HG03460 (cell line): ENCODE measurements at regions not wholly inside any gene's neighbourhood (a gene's known extent, or its start where the extent isn't known, plus 50 kb on each side); places are given as distances from the start of the nearest gene placed in this dataset.

Experiments
- ATAC-seq: cut with Tn5 transposase; IDR thresholded peaks from one replicate; pipeline ENCODE4 v1.9.1; 2021; ENCODE audit not compliant: unreplicated experiment

DNA sequence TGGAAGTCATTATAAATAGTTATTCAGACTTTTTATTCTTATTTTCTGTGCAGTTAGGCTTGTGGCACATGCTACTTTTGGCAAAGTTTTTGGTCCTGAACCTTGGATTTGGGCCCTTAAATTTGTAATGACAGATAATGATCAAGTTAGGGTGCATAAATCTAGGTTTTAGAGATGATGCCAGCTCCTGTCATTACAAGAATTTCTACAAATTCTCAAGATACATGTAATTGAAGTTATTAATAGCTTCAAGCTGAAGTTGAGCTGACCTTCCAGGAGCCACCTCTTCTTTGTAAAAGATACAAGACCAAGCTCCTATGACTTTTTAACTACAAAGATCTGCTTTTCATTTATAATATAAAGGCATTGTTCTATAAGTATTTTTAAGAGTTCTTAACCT is 255.6 kb upstream of the UGT8 start:
- ATAC-seq, result no peak

DNA sequence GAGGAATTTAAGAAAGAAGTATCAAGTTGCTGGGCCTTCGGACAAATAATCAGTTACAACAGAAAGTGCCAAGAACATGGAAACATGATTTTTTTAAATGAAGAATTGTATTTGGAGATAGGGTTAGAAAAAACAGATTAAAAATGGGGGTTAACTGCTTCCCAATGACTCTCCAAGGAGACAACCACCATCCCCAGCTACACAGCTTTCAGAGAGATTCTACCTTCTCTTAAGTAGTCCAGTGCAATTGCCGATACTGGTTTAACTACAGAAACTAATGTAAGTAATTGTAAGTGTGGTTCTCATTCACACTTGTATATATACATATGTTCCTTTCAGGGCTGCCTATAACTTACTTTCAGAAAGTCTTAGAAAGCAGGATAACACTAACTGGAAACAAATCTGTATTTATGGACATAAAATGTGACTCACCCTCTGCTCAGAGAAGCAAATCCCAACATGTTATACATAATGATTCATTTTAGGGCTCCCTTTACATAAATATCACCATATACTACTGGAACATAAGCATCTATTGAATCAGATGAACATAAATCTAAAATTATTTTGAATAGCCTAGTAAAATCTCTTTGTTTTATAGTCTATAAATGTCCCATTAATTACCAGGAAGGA is 248.9 kb upstream of the UGT8 start:
- no peak for ATAC-seq

DNA sequence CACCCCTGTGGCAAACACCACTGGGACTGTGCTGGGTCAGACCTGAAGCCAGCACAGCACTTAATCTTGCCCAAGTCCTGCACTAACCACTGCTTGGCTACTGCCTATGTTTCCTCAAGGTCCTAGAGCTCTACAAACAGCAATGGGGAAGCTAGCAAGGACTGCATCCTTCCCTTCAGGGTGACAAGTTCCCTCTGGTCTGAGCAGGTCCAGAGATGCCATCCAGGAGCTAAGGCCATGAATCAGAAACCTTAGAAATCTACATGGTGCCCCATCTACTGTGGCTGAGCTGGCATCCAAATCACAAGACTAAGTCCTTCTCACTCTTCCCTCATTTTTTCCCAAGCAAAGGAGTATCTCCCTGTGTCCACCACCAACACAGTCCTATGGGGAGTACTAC is 239.7 kb upstream of the UGT8 start:
- ATAC-seq, result no peak

DNA sequence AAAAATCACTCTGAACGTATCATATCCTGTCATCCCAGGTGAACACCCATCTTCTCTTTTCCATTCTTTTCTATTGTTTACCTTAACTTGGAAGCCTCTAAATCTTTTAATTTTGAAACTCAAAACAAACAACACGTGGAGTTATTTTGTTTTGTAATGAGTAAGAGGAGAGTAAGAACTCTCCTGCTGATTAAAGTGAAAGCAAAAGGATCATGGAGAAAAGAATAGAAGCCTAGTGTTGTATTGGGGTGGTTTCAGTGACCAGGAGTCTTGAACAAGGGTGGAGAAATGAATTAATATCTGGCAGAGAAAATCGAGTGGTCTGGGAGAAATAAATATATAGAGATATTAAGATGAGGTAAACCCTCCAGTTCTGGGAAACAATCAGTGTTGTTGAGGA is 237.4 kb upstream of the UGT8 start:
- no peak for ATAC-seq

DNA sequence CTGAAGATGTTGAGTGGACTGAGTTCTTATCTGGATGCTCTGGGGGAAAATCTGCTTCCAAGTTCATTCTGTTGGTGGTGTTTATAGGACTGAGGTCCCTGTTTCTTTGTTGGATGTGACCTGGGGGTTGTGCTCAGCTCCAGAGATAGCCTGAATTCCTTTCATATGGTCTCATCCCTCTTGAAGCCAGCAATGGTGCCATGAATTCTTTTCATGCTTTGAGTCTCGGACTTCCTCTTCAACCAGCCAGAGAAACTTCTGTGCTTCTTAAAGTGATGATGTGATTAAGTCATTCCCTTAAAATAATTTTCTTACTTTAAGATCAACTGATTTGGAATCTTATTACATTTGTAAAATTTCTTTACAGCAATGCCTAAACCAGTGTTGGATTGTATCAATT is 233.8 kb upstream of the UGT8 start:
- ATAC-seq, result no peak

DNA sequence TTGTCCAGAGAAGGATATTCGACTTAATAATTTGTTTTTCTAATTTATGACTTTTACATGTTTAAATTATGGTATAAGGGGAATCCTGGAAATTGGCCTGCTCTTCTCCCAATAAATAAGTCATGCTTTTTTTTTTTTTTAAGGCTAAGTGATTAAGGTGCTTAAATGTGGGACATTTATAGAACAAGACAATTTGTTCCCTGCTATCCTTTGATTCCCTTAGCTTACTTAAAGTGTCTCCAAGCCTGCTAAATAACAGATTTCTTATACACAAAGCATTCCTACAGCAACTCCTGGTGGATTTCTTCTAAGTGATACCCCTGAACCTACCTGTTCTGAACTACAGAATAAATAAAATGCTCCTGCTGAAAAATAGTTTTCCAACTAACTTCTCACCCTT is 233.0 kb upstream of the UGT8 start:
- no peak for ATAC-seq

DNA sequence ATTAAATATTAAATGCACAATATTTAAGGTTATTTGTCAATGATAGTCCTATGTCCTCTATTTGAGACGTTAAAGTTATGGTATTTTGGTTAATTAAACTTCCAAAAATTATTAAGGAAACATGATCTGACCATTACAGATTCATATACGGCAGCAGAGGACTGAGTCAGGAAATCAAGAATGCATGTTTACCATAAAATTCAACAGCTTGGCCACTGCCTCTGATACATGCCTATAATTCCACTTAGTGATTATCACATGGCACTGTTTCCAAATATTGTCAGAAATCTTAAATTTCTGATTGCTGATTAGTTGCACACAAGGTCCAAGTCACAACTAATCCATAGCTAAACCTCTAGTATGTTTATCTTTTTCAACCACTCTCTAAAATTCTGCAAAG is 232.2 kb upstream of the UGT8 start:
- ATAC-seq, result no peak

DNA sequence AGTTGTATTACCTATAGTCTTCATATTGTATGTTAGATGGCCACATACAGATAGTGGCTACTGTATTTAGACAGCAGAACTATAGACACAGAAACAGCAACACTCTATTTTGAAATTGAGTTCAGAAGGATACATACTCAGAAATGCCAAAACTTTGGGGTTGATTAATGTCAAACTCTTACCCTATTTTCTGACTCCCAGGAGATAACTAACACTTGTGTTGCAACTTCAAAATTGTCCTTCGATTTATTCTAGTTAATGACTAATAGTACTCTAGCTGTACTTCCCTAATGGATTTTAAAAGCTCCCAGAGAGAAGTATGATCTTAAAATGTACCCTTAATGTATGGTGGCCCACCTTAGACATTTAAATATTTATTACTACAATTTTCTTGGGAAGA is 229.9 kb upstream of the UGT8 start:
- no peak for ATAC-seq

DNA sequence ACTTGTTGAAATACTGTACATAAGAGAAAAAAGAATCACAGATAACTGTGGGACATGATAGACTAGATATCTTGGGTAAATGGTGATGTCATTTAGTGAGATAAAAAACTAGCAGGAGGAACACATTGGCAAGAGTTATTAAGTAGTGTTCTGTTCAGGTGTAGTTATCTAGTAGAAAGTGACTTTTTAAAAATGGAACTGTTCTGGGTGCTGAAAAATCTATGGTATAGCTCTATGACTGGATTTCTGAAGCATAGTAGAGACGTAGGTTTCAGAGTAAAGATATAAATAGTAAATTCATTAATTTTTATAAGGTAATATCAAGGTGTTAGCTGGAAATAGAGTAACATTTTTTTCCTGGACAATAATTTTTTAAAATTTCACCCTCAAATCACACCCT is 225.1 kb upstream of the UGT8 start:
- ATAC-seq, result no peak

DNA sequence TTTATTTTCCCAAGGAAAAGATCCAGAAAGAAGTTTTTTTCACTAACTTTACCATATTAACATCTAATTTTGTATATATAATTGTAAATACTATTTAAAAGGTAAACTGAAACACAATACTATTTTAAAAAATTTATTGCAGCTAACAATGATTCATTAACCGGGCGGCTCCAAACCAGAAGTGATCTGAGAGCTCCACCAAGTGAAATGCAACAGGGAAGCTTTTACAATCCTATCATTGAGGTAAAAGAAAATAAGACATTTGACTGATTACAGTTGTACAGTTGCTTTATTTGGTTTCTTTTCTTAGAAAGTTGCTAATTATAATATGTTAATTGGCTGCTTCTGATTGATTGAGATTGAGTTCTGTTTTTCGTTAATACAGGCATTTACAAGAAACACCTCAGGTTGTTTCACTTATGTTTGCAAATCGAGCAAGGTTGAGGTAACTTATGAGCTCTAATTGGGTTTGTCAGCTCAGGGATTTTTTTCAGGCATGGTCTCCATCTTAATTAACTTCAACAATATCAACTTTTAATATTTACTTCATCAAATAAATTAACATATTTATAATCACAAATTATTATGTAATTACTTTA is 220.2 kb upstream of the UGT8 start:
- no peak for ATAC-seq

DNA sequence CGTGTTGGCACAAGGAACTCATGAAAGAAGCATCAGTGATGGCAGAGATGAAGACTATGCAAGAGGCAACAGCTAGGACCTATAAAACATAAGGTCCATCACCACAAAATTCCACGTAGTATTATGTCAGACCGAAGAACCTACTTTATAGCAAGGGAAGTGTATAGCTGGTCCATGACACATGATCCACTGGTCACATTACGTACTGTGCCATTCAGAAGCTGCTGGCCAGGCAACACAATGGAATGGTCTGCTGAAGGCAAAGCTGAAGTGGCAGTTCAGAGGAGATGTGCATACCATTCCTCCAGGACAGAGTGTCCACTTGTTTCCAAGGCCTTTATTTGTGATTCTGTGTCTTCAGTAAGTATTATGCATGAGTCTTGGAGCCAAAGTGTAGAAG is 215.5 kb upstream of the UGT8 start:
- no peak for ATAC-seq

DNA sequence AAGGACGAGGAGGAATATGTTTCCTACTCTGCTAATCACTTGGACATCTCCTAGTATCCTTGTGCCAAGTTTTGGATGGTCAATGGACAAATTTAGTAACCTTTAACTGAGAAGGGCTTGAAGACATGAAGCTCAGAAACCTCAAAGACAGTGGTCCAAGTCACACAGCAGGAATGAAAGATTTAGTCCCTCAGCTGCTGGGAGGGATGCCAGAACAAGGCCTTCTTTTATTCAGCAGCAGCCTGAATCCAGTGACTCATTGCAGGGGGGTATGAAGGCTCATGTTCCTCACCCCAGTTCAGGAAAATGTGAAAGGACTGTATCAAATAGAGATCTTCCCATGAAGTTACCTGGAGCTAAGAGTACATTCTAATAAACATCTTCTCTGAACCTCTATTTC is 214.9 kb upstream of the UGT8 start:
- no peak for ATAC-seq

DNA sequence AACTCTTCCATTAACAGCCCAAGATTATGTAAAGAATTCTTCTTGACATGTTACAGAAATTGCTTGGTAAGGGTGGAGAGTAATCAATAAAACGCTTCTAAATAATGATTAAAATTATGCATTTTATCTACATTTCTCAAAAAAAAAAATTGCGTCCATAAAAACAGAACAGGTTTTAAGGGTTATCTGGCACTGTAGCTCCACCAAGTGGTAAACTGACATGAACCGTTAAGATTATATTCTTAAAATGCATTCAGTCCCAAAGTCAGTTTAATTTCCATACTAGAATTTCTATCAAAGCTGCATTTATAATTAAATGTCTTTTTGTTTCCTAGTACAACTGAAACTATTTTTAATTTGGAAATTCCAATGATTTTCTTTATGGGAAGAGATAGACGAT is 214.0 kb upstream of the UGT8 start:
- ATAC-seq, result no peak

DNA sequence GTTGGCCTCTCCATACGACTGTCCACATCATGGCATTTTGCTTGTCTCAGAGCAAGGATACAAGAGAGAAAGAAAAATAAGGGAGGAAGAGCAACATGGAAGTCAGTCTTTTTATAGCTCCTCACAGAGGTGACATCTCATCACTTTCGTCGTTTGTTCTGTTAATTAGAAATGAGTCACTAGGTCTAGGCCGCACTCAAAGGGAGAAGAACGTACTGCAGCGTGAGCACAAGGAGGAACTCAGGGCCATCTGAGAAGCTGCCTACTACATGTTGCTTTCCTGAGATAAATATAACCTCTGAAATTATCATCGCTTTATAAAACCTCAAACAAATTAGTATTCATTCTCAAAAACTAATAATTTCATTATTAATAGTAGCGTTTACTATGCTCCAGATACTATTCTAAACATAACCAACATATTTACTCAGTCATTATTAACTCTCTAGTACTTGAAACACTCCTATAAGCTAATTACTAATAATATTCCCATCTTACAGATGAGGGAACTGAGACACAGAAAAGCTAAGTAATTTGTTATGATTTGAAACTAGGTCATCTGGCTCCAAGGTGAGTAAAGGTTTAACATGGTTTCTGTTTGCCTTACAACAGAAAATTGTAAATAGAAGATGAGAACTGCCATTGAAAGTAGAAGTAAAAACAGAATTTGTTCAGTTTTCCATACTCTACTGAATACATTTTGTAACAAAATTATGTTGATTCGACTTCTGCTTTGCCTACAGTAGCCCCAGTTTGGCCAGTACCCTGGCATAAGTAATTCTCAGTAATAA is 213.2 kb upstream of the UGT8 start:
- no peak for ATAC-seq

DNA sequence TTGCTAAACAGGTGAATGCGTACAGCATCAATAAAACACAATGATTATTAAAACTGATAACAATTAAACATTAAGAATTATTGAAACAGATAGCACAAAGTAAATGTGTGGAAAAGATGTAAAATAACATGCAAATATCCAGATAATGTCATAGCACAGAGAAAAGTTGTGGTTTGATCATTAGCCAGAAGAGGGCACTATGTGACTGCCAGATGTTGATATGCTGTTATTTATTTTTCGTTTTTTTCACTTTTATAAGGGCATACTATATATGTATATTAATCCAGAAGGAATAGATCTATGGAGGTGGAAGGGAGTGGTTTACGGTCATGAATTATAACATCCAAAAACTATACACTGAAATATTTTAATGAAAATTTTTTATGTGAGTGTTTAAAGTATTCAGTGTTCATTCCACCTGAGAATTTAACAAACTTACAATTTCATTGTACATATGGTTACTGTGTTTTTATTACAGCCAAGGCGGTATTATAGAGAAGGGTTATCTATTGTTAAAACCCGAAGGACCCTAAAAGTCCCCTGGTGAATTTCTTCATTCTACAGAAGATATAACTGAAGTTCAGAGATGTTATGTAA is 211.9 kb upstream of the UGT8 start:
- no peak for ATAC-seq

DNA sequence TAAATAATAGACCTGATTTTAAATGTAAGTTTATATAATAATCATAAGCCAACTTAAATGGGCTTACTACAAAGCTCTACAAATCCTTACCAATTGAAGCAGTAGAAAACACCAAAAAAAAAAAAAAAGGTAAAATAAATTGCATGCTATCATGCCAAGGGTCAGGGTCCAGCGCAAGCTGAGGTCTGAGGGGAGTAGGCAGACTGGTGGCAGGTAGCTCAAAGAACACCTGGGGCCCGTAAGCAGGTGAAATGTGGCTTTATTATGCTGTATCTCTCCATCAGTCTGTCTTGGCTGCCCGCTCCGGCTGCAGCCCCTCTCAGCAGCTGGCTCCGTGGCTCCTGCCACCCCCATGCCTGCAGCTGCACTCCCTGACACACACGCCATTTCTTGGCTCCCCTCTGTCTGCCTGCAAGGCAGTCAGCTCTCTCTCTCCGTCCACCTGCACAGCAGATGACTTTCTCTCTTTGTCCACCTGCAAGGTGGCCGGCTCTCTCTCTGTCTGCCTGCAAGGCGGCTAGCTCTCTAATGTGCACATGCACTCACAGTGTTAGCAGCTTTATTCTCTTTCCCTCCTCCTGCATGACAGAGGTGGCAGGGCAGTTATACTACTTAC is 209.4 kb upstream of the UGT8 start:
- ATAC-seq, result no peak

DNA sequence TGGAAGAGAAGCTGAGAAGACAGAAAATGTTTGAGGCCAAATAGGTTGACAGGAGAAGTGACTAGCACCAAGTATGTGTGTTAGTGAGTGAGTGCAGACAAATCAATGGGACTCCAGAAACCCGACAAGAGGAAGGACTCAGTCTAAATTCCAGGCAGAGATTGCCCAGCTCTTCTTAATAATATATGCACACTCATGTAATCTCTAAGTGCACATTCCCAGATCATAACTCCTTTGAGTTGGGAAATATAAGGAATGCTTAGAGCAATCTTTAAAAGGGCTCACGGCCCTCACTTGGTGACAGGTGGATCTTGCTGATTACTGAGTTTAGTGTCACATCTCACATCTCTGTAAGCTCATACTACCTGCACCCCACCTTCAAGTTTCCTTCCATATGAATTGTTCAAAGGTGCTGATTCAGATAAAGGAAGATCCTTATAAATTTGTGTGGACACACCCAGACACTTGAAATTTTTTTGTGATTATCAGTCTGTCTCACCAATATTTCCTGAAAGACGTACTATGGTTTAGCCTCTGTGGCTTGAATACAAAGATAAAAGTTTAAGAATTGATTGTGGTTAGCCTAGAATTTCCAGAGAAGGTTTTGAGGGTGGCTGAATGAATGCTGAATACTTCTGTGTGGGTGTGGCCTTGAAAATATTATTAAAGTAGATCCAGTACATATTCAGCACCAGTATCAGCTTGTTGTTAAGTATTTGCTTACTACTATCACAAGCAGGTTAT is 205.1 kb upstream of the UGT8 start:
- ATAC-seq, result no peak

DNA sequence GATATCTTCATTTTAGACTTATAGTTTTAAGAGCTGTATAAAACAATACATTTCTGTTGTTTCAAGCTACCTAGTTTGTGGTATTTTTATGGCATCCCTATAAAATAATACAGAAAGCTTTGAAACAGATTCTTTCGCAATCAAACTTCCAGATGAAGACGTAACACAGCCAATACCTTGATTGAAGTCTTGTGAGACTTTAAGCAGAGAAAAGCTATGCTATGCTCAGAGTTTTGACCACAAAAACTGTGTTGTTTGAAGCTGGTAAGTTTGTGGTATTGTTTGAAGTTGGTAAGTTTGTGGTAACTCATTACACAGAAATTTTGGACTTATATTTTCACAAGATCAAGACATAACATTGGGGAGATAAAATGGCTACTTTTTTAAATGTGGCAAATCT is 201.8 kb upstream of the UGT8 start:
- ATAC-seq, result no peak

DNA sequence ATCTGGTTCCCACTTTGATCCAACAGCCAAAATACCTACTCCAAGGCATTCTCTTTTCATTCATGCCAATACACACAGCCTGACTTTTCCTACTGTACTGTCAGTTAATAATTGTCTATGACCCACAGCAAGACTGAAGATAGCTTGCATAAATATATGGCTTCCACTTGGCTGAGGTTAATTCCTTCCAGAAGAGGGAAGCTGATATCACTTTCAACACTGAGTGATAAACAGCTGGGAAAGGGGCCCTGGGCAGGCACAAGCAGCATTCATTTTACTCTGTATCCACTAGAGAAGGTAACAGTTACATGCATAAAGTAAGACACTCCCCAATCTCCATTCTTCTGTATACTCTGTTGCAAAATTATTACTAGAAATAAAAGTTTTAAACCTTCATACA is 200.2 kb upstream of the UGT8 start:
- ATAC-seq, result no peak

DNA sequence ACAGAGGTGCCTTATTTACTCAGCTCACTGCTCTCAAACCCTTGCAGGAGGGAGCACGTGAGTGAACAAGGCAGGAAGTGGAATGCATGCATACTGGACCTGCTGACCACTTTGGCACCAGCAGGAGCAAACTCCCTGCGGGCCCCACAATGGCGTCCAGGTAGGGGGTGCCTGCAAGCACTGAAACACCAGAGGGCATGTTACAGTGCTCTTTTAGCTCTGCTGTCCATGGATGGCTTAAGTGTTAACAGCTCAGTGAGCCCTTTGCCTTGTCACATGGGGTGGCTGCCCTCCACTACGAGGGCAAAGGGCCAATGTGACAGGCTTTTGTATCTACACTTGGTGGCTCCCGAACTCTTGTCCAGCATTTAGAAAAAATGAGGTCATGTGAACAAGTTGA is 199.5 kb upstream of the UGT8 start:
- ATAC-seq, result no peak

DNA sequence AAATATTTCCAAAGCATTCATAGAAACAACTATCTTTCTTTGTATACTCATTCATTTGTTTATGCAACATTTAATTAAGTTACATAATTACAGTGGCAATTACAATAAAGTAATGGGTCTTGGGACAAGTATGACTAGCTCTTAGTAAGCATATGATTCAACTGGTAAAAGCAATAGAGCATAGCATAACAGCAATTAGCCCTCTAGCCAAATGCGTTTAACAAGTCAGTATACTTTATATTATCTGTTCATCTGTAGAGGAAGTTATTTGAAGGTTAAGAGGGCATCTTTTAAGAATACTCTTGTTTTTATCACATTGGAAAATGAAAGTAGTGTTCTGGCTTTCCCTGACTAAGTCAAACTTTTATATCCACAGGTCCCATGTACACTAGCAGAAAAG is 198.1 kb upstream of the UGT8 start:
- ATAC-seq, result no peak
